HG03135 (cell line): ENCODE measurements at regions not wholly inside any gene's neighbourhood (a gene's known extent, or its start where the extent isn't known, plus 50 kb on each side); places are given as distances from the start of the nearest gene placed in this dataset.

Experiments used
- ATAC-seq: cut with Tn5 transposase; IDR thresholded peaks from one replicate; pipeline ENCODE4 v1.9.1; 2021; ENCODE audit warnings: mild to moderate bottlenecking, moderate library complexity; ENCODE audit not compliant: unreplicated experiment

GRCh38 chr6:164926686-164927085 is 382.7 kb downstream of the C6orf118 start:
- ATAC-seq: no peak

- no peak for ATAC-seq
These were observed 383.5 kb downstream of the C6orf118 start for GRCh38 chr6:164925681-164926530.

DNA sequence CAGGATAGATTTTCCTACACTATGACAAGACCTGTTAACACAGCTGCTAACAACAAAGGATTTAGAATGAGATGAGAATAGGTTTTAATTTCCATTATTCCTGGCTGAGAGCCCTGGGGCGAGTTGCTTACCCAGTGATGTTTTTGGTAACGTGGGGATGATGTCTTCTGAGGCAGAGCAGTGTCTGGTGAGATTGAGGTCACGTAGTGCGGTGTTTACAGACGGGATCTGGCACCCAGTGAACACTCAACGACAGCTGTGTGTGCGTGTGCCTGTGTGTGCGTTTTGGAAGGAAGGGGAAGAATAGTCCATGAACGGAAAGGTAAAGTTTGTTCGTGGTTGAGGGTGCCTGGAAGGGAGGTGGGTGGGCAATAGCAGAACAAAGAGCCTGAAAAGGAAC is 384.7 kb downstream of the C6orf118 start:
- ATAC-seq: no peak

- no peak for ATAC-seq
These were observed 392.2 kb downstream of the C6orf118 start for GRCh38 chr6:164917211-164917610.

GRCh38 chr6:164916087-164916486 is 393.3 kb downstream of the C6orf118 start:
- ATAC-seq: no peak

GRCh38 chr6:164911873-164912580 is 397.4 kb downstream of the C6orf118 start:
- no peak for ATAC-seq

GRCh38 chr6:164911151-164911550 is 398.3 kb downstream of the C6orf118 start:
- ATAC-seq: no peak

- ATAC-seq: no peak
These were observed 402.6 kb downstream of the C6orf118 start for GRCh38 chr6:164906766-164907165.

DNA sequence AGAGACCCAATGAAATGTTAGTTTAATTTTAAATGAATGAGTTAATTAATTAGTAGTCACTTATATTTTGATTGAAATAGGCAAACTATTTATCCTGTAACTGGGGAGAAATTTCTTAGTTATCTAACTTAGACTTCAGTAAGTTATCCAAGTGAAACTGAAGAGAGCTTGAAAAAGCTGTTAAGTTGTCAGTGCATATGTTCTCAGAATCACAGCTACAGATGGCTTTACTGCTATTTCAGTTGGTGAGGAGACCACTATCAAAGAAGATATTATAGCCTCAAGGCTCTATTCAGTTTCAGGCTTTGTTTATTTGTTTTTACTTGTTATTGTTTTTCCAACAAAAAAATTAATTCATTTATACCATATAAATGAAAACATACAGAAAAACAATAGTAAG is 404.1 kb downstream of the C6orf118 start:
- ATAC-seq: no peak

DNA sequence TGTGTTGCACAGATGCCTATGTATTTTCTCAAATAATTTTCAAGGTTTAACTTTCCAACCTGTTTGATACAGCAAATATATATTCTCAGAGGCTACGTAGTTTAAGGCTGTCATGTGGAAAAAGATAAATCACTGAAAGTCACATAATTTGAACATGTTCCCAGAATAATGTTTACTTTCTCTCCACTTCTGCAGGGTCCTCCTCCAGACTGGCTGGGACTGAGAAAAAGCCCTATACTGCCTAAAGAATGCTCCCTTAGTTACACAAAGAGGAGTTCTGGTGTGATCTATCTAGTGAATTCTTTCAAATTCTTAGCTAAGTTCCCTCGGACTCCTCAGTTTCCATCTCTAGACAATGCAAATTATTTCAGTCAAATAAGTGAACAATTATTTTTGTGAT is 411.0 kb downstream of the C6orf118 start:
- no peak for ATAC-seq

GRCh38 chr6:164897523-164898235 is 411.7 kb downstream of the C6orf118 start:
- no peak for ATAC-seq

GRCh38 chr6:164889980-164890379 is 419.4 kb downstream of the C6orf118 start:
- no peak for ATAC-seq

- ATAC-seq: no peak
These were observed 421.7 kb downstream of the C6orf118 start for GRCh38 chr6:164887660-164888059.

- no peak for ATAC-seq
These were observed 427.2 kb downstream of the C6orf118 start for GRCh38 chr6:164882236-164882635.

GRCh38 chr6:164871783-164872182 is 437.6 kb downstream of the C6orf118 start:
- no peak for ATAC-seq

DNA sequence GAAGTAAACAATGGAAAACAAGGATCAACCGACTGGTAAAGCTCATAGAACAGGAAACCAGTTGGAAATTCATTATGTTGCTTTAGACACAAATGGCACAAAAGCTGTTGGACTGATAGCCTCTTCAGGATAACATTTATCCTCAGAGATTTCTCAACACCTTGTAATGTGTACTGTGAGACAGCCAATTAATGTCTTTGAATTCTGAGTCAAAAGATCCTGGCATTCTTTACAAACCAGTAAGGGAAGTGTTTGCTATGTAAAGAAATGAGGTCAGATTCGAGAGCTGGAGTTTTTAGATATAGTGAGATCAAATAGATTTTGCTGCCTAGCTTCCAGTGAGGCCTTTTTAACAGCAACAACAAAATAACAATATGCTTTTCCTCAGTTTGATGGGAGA is 439.2 kb downstream of the C6orf118 start:
- ATAC-seq: no peak

DNA sequence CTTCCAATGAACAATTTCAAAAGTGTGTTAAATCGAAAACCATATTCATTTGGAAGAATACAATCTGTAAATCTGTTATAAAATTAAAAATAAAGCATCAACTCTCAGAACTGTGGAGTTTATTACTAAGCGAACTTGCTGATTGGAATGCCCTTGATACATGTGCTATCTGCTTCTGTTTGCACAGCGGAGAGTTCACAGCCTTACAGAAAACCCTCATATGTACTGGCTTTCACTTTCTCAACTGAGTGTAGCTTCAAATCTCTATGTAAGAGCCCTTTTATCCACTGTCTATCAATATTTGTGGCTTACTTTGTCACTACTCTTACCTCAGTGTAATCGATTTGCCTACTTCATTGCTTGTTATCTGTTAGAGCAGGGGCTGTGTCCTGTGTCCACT is 447.4 kb downstream of the C6orf118 start:
- ATAC-seq: no peak

GRCh38 chr6:164859816-164860215 is 449.6 kb downstream of the C6orf118 start:
- ATAC-seq: no peak

GRCh38 chr6:164856138-164856537 is 453.3 kb downstream of the C6orf118 start:
- ATAC-seq: no peak

- ATAC-seq: no peak
These were observed 454.1 kb downstream of the C6orf118 start for GRCh38 chr6:164855281-164855680.

DNA sequence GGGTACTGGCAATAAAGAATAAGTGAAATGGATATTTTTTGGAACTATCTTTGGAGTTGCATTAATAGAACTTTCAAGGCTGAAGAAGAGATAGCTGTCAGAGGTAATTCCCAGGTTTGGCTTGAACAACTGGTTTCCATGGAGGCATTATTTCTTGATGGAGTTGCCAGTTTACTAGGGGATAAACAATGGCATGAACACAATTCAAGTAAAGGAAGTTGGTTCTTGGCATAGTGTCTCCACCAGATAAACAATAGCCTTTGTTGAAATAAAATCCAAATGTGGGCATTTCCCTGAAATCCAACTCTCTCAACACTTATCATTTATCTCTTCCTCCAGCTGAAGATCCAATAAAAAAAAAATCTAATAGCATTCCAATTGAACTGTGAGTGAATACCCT is 454.9 kb downstream of the C6orf118 start:
- ATAC-seq: no peak

DNA sequence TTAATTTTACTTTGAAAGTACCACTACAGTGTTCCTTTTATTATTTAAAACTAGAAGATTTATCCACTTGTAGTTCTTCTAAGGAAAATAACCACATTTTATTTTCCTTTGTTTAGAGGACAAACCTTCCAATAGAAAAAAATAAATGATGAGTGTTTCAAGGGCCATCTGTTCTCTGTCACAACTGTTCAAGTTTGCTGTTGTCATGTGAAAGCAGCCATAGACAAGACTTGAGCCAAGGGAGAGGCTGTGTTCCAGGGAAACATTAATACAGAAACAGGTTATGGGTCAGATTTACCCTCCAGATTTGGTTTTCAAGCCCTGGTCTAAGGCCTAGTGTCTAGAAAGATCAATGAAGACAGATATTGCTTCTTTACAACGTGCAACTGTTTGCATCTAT is 463.6 kb downstream of the C6orf118 start:
- no peak for ATAC-seq
